GM23338 (cell line): ENCODE measurements at regions not wholly inside any gene's neighbourhood (a gene's known extent, or its start where the extent isn't known, plus 50 kb on each side); places are given as distances from the start of the nearest gene placed in this dataset.

Experiments
- ATAC-seq: fragments of 200-7000 bp; cut with Tn5 transposase; 3 replicates; pipeline ENCODE4 v1.9.1; 2020
- DNase-seq: peaks from one replicate; pipeline ENCODE4 v3.0.0-alpha.2; 2015; ENCODE audit warnings: low spot score
- H2AFZ ChIP-seq: fragments of 200-600 bp; sonication (generic); 2 replicates; pipeline ENCODE4 v1.8.0; 2016; ENCODE audit warnings: antibody characterized with exemption, mild to moderate bottlenecking, moderate library complexity
- H3F3A ChIP-seq: fragments of 200-600 bp; sonication (generic); replicated peaks from 2 replicates; pipeline ENCODE4 v1.8.0; 2017; ENCODE audit warnings: antibody characterized with exemption, mixed run types, low read depth
- H3K27ac ChIP-seq: fragments of 200-600 bp; sonication (generic); 2 replicates; pipeline ENCODE4 v1.6.1; 2016; ENCODE audit warnings: low read depth
- H3K27me3 ChIP-seq: fragments of 200-600 bp; sonication (generic); 2 replicates; pipeline ENCODE4 v1.8.0; 2016; ENCODE audit warnings: mild to moderate bottlenecking, mixed run types, moderate library complexity; ENCODE audit not compliant: insufficient read depth
- H3K36me3 ChIP-seq: fragments of 200-600 bp; sonication (generic); 2 replicates; pipeline ENCODE4 v1.8.0; 2016; ENCODE audit warnings: mild to moderate bottlenecking; ENCODE audit not compliant: insufficient read depth
- H3K4me1 ChIP-seq: fragments of 200-600 bp; sonication (generic); 2 replicates; pipeline ENCODE4 v1.8.0; 2016; ENCODE audit warnings: mild to moderate bottlenecking, moderate library complexity; ENCODE audit not compliant: insufficient read depth
- H3K4me2 ChIP-seq: fragments of 200-600 bp; sonication (generic); 2 replicates; pipeline ENCODE4 v1.7.1; 2017; ENCODE audit warnings: mixed run types
- H3K4me3 ChIP-seq: fragments of 200-600 bp; sonication (generic); 2 replicates; pipeline ENCODE4 v1.6.1; 2016; ENCODE audit warnings: mixed run types
- H3K79me2 ChIP-seq: fragments of 200-600 bp; sonication (generic); replicated peaks from 2 replicates; pipeline ENCODE4 v1.8.0; 2017; ENCODE audit warnings: mild to moderate bottlenecking; ENCODE audit not compliant: insufficient read depth
- H3K9me2 ChIP-seq: fragments of 200-600 bp; sonication (generic); 2 replicates; pipeline ENCODE4 v1.8.0; 2017; ENCODE audit not compliant: insufficient read depth
- H4K20me1 ChIP-seq: fragments of 200-600 bp; sonication (generic); replicated peaks from 2 replicates; pipeline ENCODE4 v1.8.0; 2017; ENCODE audit warnings: mild to moderate bottlenecking; ENCODE audit not compliant: insufficient read depth
- H3K27ac Mint-ChIP-seq: 2 replicates; pipeline ENCODE4 v1.8.0; 2020; ENCODE audit warnings: inconsistent platforms, mild to moderate bottlenecking, moderate library complexity, mixed read lengths
- H3K27me3 Mint-ChIP-seq: 3 replicates; pipeline ENCODE4 v1.8.0; 2022; ENCODE audit warnings: low read depth, mild to moderate bottlenecking, moderate library complexity, mixed read lengths, inconsistent platforms; ENCODE audit not compliant: insufficient read depth, poor library complexity
- H3K36me3 Mint-ChIP-seq: 3 replicates; pipeline ENCODE4 v1.8.0; 2021; ENCODE audit warnings: low read depth, mild to moderate bottlenecking, inconsistent platforms, moderate library complexity, mixed read lengths
- H3K4me1 Mint-ChIP-seq: 3 replicates; pipeline ENCODE4 v1.8.0; 2020; ENCODE audit warnings: mild to moderate bottlenecking, inconsistent platforms, mixed read lengths
- H3K4me3 Mint-ChIP-seq: 3 replicates; pipeline ENCODE4 v1.8.0; 2021; ENCODE audit warnings: moderate library complexity, mild to moderate bottlenecking, inconsistent platforms, mixed read lengths
- H3K9me3 Mint-ChIP-seq: 3 replicates; pipeline ENCODE4 v1.8.0; 2020; ENCODE audit warnings: moderate library complexity, mild to moderate bottlenecking, inconsistent platforms, mixed read lengths
- CREB1 ChIP-seq: fragments of 250-450 bp; sonication (Bioruptor Pico); IDR thresholded peaks from 2 replicates; pipeline ENCODE4 v1.5.0; 2020; ENCODE audit warnings: low read depth, mild to moderate bottlenecking, moderate library complexity
- EZH2 ChIP-seq: fragments of 200-600 bp; sonication (generic); IDR thresholded peaks from one replicate; pipeline ENCODE4 v1.8.0; 2017; ENCODE audit warnings: antibody characterized with exemption, mild to moderate bottlenecking, low read depth; ENCODE audit not compliant: unreplicated experiment
- JUNB ChIP-seq: IDR thresholded peaks from one replicate; pipeline ENCODE4 v1.6.1; 2016; ENCODE audit warnings: antibody characterized with exemption; ENCODE audit not compliant: unreplicated experiment
- STAT1 ChIP-seq: IDR thresholded peaks from one replicate; pipeline ENCODE4 v1.6.1; 2016; ENCODE audit warnings: antibody characterized with exemption; ENCODE audit not compliant: unreplicated experiment
- ZNF114 ChIP-seq: fragments of 250-450 bp; sonication (Bioruptor Pico); IDR thresholded peaks from 2 replicates; pipeline ENCODE4 v1.5.0; 2020; ENCODE audit warnings: mild to moderate bottlenecking, moderate library complexity
- ZNF331 ChIP-seq: fragments of 250-450 bp; sonication (Bioruptor Pico); IDR thresholded peaks from 2 replicates; pipeline ENCODE4 v1.5.0; 2020; ENCODE audit warnings: low read depth, mild to moderate bottlenecking, moderate library complexity
- TF ChIP-seq, protein P1 (sequence below), 2 experiments: fragments of 200-600 bp in 1 of 2; sonication (generic) in 1 of 2; conservative IDR thresholded peaks; 2 replicates each; pipeline versions ENCODE4 v1.5.1 to v1.6.1; 2016 to 2017; ENCODE audit warnings: antibody characterized with exemption in 2 of 2, low read depth in 2 of 2, mild to moderate bottlenecking in 2 of 2, moderate library complexity in 1 of 2
- TF ChIP-seq, protein P2 (sequence below): fragments of 250-450 bp; sonication (Bioruptor Pico); IDR thresholded peaks from 2 replicates; pipeline ENCODE4 v1.5.0; 2020; ENCODE audit warnings: mild to moderate bottlenecking, moderate library complexity
- TF ChIP-seq, protein P3 (sequence below): IDR thresholded peaks from one replicate; pipeline ENCODE4 v1.6.1; 2018; ENCODE audit warnings: antibody characterized with exemption; ENCODE audit not compliant: unreplicated experiment

DNA sequence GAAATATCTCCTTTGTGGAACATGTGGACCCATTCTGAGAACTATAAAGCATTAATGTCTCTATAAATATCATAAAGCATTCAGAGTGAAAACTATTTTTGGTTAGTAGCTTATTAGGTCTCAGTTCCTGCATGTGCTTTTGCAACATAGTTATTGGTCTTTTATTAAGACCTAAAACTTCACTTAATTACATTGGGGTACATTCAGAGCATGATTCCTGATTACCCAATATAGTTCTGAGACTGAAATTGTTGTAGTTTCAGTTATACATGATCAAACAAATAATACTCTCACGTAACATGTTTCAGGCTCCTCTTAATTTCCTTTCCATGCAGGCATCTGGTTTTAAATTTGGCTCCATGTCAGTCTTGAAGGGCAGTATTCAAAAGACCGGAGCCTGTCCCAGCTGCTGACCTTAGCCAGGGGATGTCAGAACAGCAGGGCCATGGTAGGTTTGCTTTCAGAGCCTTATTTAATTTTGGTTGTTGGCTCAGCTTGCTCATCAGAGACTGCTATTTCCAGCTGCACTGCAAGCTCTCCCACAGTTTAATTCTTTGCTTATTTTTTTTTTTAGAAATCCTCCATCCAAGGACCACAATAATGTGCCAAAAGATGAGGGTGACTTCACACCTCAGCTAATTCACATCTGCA lies 447.8 kb upstream of the FZD8 start:
- H3K27ac ChIP-seq: no peak overlapping the region
- no peak overlapping the region for H2AFZ ChIP-seq
- no peaks in the 10 kb centered on the region for H3K4me1 ChIP-seq
- H3K9me3 Mint-ChIP-seq: no peaks in the 10 kb centered on the region
- H3K36me3 Mint-ChIP-seq: no peaks in the 10 kb centered on the region
- no peaks in the 10 kb centered on the region for H3F3A ChIP-seq
- H3K4me2 ChIP-seq: no peak overlapping the region
- peaks cover 3% of the 10 kb centered on the region for H3K27me3 Mint-ChIP-seq
- no peaks in the 10 kb centered on the region for H3K27me3 ChIP-seq
- DNase-seq: no peak
- peaks cover 3% of the 10 kb centered on the region; the same call in 1 of the 2 replicates for H3K9me2 ChIP-seq
- no peak overlapping the region for H3K4me3 Mint-ChIP-seq
- no peaks in the 10 kb centered on the region for H3K36me3 ChIP-seq
- no peak overlapping the region for H3K27ac Mint-ChIP-seq
- no peak for ATAC-seq
- H3K4me1 Mint-ChIP-seq: peaks cover 4% of the 10 kb centered on the region; the same call in 2 of the 3 replicates
- TF ChIP-seq JUNB: no peak
- no peak for TF ChIP-seq STAT1
- TF ChIP-seq, protein P1, sequence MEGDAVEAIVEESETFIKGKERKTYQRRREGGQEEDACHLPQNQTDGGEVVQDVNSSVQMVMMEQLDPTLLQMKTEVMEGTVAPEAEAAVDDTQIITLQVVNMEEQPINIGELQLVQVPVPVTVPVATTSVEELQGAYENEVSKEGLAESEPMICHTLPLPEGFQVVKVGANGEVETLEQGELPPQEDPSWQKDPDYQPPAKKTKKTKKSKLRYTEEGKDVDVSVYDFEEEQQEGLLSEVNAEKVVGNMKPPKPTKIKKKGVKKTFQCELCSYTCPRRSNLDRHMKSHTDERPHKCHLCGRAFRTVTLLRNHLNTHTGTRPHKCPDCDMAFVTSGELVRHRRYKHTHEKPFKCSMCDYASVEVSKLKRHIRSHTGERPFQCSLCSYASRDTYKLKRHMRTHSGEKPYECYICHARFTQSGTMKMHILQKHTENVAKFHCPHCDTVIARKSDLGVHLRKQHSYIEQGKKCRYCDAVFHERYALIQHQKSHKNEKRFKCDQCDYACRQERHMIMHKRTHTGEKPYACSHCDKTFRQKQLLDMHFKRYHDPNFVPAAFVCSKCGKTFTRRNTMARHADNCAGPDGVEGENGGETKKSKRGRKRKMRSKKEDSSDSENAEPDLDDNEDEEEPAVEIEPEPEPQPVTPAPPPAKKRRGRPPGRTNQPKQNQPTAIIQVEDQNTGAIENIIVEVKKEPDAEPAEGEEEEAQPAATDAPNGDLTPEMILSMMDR (conservative IDR thresholded peaks at IDR 0.05; ENCODE audit: low read depth in 2 of 2): no peak
- TF ChIP-seq, protein P2, sequence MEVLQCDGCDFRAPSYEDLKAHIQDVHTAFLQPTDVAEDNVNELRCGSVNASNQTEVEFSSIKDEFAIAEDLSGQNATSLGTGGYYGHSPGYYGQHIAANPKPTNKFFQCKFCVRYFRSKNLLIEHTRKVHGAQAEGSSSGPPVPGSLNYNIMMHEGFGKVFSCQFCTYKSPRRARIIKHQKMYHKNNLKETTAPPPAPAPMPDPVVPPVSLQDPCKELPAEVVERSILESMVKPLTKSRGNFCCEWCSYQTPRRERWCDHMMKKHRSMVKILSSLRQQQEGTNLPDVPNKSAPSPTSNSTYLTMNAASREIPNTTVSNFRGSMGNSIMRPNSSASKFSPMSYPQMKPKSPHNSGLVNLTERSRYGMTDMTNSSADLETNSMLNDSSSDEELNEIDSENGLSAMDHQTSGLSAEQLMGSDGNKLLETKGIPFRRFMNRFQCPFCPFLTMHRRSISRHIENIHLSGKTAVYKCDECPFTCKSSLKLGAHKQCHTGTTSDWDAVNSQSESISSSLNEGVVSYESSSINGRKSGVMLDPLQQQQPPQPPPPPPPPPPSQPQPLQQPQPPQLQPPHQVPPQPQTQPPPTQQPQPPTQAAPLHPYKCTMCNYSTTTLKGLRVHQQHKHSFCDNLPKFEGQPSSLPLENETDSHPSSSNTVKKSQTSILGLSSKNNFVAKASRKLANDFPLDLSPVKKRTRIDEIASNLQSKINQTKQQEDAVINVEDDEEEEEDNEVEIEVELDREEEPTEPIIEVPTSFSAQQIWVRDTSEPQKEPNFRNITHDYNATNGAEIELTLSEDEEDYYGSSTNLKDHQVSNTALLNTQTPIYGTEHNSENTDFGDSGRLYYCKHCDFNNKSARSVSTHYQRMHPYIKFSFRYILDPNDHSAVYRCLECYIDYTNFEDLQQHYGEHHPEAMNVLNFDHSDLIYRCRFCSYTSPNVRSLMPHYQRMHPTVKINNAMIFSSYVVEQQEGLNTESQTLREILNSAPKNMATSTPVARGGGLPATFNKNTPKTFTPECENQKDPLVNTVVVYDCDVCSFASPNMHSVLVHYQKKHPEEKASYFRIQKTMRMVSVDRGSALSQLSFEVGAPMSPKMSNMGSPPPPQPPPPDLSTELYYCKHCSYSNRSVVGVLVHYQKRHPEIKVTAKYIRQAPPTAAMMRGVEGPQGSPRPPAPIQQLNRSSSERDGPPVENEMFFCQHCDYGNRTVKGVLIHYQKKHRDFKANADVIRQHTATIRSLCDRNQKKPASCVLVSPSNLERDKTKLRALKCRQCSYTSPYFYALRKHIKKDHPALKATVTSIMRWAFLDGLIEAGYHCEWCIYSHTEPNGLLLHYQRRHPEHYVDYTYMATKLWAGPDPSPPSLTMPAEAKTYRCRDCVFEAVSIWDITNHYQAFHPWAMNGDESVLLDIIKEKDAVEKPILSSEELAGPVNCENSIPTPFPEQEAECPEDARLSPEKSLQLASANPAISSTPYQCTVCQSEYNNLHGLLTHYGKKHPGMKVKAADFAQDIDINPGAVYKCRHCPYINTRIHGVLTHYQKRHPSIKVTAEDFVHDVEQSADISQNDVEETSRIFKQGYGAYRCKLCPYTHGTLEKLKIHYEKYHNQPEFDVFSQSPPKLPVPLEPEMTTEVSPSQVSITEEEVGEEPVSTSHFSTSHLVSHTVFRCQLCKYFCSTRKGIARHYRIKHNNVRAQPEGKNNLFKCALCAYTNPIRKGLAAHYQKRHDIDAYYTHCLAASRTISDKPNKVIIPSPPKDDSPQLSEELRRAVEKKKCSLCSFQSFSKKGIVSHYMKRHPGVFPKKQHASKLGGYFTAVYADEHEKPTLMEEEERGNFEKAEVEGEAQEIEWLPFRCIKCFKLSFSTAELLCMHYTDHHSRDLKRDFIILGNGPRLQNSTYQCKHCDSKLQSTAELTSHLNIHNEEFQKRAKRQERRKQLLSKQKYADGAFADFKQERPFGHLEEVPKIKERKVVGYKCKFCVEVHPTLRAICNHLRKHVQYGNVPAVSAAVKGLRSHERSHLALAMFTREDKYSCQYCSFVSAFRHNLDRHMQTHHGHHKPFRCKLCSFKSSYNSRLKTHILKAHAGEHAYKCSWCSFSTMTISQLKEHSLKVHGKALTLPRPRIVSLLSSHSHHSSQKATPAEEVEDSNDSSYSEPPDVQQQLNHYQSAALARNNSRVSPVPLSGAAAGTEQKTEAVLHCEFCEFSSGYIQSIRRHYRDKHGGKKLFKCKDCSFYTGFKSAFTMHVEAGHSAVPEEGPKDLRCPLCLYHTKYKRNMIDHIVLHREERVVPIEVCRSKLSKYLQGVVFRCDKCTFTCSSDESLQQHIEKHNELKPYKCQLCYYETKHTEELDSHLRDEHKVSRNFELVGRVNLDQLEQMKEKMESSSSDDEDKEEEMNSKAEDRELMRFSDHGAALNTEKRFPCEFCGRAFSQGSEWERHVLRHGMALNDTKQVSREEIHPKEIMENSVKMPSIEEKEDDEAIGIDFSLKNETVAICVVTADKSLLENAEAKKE: no peak
- TF ChIP-seq ZNF114 (CRISPR knock-in tag): no peak
- TF ChIP-seq, protein P3, sequence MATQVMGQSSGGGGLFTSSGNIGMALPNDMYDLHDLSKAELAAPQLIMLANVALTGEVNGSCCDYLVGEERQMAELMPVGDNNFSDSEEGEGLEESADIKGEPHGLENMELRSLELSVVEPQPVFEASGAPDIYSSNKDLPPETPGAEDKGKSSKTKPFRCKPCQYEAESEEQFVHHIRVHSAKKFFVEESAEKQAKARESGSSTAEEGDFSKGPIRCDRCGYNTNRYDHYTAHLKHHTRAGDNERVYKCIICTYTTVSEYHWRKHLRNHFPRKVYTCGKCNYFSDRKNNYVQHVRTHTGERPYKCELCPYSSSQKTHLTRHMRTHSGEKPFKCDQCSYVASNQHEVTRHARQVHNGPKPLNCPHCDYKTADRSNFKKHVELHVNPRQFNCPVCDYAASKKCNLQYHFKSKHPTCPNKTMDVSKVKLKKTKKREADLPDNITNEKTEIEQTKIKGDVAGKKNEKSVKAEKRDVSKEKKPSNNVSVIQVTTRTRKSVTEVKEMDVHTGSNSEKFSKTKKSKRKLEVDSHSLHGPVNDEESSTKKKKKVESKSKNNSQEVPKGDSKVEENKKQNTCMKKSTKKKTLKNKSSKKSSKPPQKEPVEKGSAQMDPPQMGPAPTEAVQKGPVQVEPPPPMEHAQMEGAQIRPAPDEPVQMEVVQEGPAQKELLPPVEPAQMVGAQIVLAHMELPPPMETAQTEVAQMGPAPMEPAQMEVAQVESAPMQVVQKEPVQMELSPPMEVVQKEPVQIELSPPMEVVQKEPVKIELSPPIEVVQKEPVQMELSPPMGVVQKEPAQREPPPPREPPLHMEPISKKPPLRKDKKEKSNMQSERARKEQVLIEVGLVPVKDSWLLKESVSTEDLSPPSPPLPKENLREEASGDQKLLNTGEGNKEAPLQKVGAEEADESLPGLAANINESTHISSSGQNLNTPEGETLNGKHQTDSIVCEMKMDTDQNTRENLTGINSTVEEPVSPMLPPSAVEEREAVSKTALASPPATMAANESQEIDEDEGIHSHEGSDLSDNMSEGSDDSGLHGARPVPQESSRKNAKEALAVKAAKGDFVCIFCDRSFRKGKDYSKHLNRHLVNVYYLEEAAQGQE: no peak
- TF ChIP-seq CREB1 (CRISPR knock-in tag): no peak
- no peak for TF ChIP-seq ZNF331
- TF ChIP-seq EZH2: no peak
- no peak overlapping the region for H3K4me3 ChIP-seq
- no peaks in the 10 kb centered on the region; the same call in 1 of the 2 replicates for H4K20me1 ChIP-seq
- no peaks in the 10 kb centered on the region for H3K79me2 ChIP-seq
